GM23338 (cell line): ENCODE measurements at regions not wholly inside any gene's neighbourhood (a gene's known extent, or its start where the extent isn't known, plus 50 kb on each side); places are given as distances from the start of the nearest gene placed in this dataset.

Experiments used
- CREB1 ChIP-seq: fragments of 250-450 bp; sonication (Bioruptor Pico); IDR thresholded peaks from 2 replicates; pipeline ENCODE4 v1.5.0; 2020; ENCODE audit warnings: low read depth, mild to moderate bottlenecking, moderate library complexity
- EZH2phosphoT487 ChIP-seq: fragments of 200-600 bp; sonication (generic); IDR thresholded peaks from one replicate; pipeline ENCODE4 v1.8.1; 2018; ENCODE audit warnings: antibody characterized with exemption; ENCODE audit not compliant: unreplicated experiment
- POLR2AphosphoS5 ChIP-seq: IDR thresholded peaks from 2 replicates; pipeline ENCODE4 v1.6.1; 2016; ENCODE audit warnings: antibody characterized with exemption, low read depth
- ZNF114 ChIP-seq: fragments of 250-450 bp; sonication (Bioruptor Pico); IDR thresholded peaks from 2 replicates; pipeline ENCODE4 v1.5.0; 2020; ENCODE audit warnings: mild to moderate bottlenecking, moderate library complexity
- ZNF331 ChIP-seq: fragments of 250-450 bp; sonication (Bioruptor Pico); IDR thresholded peaks from 2 replicates; pipeline ENCODE4 v1.5.0; 2020; ENCODE audit warnings: low read depth, mild to moderate bottlenecking, moderate library complexity
- TF ChIP-seq, protein P1 (sequence below): fragments of 250-450 bp; sonication (Bioruptor Pico); IDR thresholded peaks from 2 replicates; pipeline ENCODE4 v1.5.0; 2020; ENCODE audit warnings: mild to moderate bottlenecking, moderate library complexity
- TF ChIP-seq, protein P2 (sequence below): IDR thresholded peaks from 2 replicates; pipeline ENCODE4 v1.6.1; 2016; ENCODE audit warnings: antibody characterized with exemption
- TF ChIP-seq, protein P3 (sequence below), 2 experiments: fragments of 200-600 bp in 1 of 2; sonication (generic) in 1 of 2; conservative IDR thresholded peaks; 2 replicates each; pipeline versions ENCODE4 v1.5.1 to v1.6.1; 2016 to 2017; ENCODE audit warnings: antibody characterized with exemption in 2 of 2, low read depth in 2 of 2, mild to moderate bottlenecking in 2 of 2, moderate library complexity in 1 of 2

DNA sequence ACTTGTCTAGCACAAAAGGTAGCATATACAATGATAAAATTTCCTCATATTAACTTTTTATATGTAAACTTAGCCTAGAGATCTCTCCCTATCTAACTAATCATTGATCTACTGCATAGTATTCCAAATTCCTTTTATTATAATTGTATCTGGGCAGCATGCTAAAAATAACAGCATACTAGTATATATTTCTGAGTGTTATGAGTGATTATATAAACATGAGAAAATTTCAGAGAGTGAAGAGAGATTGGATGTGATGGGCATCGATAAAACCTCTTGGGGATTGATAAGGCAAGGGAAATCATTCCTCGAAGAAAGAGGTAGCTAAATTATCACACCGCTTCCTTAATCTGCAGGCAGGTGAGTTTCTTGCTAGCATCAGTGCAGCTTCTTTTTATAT is 158.2 kb downstream of the HMHB1 start (continued):
- TF ChIP-seq, protein P1, sequence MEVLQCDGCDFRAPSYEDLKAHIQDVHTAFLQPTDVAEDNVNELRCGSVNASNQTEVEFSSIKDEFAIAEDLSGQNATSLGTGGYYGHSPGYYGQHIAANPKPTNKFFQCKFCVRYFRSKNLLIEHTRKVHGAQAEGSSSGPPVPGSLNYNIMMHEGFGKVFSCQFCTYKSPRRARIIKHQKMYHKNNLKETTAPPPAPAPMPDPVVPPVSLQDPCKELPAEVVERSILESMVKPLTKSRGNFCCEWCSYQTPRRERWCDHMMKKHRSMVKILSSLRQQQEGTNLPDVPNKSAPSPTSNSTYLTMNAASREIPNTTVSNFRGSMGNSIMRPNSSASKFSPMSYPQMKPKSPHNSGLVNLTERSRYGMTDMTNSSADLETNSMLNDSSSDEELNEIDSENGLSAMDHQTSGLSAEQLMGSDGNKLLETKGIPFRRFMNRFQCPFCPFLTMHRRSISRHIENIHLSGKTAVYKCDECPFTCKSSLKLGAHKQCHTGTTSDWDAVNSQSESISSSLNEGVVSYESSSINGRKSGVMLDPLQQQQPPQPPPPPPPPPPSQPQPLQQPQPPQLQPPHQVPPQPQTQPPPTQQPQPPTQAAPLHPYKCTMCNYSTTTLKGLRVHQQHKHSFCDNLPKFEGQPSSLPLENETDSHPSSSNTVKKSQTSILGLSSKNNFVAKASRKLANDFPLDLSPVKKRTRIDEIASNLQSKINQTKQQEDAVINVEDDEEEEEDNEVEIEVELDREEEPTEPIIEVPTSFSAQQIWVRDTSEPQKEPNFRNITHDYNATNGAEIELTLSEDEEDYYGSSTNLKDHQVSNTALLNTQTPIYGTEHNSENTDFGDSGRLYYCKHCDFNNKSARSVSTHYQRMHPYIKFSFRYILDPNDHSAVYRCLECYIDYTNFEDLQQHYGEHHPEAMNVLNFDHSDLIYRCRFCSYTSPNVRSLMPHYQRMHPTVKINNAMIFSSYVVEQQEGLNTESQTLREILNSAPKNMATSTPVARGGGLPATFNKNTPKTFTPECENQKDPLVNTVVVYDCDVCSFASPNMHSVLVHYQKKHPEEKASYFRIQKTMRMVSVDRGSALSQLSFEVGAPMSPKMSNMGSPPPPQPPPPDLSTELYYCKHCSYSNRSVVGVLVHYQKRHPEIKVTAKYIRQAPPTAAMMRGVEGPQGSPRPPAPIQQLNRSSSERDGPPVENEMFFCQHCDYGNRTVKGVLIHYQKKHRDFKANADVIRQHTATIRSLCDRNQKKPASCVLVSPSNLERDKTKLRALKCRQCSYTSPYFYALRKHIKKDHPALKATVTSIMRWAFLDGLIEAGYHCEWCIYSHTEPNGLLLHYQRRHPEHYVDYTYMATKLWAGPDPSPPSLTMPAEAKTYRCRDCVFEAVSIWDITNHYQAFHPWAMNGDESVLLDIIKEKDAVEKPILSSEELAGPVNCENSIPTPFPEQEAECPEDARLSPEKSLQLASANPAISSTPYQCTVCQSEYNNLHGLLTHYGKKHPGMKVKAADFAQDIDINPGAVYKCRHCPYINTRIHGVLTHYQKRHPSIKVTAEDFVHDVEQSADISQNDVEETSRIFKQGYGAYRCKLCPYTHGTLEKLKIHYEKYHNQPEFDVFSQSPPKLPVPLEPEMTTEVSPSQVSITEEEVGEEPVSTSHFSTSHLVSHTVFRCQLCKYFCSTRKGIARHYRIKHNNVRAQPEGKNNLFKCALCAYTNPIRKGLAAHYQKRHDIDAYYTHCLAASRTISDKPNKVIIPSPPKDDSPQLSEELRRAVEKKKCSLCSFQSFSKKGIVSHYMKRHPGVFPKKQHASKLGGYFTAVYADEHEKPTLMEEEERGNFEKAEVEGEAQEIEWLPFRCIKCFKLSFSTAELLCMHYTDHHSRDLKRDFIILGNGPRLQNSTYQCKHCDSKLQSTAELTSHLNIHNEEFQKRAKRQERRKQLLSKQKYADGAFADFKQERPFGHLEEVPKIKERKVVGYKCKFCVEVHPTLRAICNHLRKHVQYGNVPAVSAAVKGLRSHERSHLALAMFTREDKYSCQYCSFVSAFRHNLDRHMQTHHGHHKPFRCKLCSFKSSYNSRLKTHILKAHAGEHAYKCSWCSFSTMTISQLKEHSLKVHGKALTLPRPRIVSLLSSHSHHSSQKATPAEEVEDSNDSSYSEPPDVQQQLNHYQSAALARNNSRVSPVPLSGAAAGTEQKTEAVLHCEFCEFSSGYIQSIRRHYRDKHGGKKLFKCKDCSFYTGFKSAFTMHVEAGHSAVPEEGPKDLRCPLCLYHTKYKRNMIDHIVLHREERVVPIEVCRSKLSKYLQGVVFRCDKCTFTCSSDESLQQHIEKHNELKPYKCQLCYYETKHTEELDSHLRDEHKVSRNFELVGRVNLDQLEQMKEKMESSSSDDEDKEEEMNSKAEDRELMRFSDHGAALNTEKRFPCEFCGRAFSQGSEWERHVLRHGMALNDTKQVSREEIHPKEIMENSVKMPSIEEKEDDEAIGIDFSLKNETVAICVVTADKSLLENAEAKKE (CRISPR knock-in tag): no peak
- TF ChIP-seq ZNF114 (CRISPR knock-in tag) (no peak), ZNF331 (no peak), POLR2AphosphoS5 (no peak), CREB1 (CRISPR knock-in tag) (no peak), EZH2phosphoT487 (no peak)
- TF ChIP-seq, protein P2, sequence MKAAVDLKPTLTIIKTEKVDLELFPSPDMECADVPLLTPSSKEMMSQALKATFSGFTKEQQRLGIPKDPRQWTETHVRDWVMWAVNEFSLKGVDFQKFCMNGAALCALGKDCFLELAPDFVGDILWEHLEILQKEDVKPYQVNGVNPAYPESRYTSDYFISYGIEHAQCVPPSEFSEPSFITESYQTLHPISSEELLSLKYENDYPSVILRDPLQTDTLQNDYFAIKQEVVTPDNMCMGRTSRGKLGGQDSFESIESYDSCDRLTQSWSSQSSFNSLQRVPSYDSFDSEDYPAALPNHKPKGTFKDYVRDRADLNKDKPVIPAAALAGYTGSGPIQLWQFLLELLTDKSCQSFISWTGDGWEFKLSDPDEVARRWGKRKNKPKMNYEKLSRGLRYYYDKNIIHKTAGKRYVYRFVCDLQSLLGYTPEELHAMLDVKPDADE: no peak
- TF ChIP-seq, protein P3, sequence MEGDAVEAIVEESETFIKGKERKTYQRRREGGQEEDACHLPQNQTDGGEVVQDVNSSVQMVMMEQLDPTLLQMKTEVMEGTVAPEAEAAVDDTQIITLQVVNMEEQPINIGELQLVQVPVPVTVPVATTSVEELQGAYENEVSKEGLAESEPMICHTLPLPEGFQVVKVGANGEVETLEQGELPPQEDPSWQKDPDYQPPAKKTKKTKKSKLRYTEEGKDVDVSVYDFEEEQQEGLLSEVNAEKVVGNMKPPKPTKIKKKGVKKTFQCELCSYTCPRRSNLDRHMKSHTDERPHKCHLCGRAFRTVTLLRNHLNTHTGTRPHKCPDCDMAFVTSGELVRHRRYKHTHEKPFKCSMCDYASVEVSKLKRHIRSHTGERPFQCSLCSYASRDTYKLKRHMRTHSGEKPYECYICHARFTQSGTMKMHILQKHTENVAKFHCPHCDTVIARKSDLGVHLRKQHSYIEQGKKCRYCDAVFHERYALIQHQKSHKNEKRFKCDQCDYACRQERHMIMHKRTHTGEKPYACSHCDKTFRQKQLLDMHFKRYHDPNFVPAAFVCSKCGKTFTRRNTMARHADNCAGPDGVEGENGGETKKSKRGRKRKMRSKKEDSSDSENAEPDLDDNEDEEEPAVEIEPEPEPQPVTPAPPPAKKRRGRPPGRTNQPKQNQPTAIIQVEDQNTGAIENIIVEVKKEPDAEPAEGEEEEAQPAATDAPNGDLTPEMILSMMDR (conservative IDR thresholded peaks at IDR 0.05; ENCODE audit: low read depth in 2 of 2): no peak
